ENCODE measurements at regions not wholly inside any gene's neighbourhood (a gene's known extent, or its start where the extent isn't known, plus 50 kb on each side); places are given as distances from the start of the nearest gene placed in this dataset.

- TF ChIP-seq ZNF394 (tag by site-specific recombination; IDR thresholded peaks at IDR 0.05; ENCODE audit: borderline replicate concordance), result no peak
- TF ChIP-seq ZEB2 (tag by site-specific recombination; IDR thresholded peaks at IDR 0.05), result no peak
- TF ChIP-seq, protein P1, sequence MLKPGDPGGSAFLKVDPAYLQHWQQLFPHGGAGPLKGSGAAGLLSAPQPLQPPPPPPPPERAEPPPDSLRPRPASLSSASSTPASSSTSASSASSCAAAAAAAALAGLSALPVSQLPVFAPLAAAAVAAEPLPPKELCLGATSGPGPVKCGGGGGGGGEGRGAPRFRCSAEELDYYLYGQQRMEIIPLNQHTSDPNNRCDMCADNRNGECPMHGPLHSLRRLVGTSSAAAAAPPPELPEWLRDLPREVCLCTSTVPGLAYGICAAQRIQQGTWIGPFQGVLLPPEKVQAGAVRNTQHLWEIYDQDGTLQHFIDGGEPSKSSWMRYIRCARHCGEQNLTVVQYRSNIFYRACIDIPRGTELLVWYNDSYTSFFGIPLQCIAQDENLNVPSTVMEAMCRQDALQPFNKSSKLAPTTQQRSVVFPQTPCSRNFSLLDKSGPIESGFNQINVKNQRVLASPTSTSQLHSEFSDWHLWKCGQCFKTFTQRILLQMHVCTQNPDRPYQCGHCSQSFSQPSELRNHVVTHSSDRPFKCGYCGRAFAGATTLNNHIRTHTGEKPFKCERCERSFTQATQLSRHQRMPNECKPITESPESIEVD (tag by site-specific recombination; IDR thresholded peaks at IDR 0.05), result no peak
- no peak for TF ChIP-seq ZNF626 (tag by site-specific recombination; IDR thresholded peaks at IDR 0.05)
- no peak for TF ChIP-seq ZNF571 (tag by site-specific recombination; IDR thresholded peaks at IDR 0.05)
- TF ChIP-seq, protein P2, sequence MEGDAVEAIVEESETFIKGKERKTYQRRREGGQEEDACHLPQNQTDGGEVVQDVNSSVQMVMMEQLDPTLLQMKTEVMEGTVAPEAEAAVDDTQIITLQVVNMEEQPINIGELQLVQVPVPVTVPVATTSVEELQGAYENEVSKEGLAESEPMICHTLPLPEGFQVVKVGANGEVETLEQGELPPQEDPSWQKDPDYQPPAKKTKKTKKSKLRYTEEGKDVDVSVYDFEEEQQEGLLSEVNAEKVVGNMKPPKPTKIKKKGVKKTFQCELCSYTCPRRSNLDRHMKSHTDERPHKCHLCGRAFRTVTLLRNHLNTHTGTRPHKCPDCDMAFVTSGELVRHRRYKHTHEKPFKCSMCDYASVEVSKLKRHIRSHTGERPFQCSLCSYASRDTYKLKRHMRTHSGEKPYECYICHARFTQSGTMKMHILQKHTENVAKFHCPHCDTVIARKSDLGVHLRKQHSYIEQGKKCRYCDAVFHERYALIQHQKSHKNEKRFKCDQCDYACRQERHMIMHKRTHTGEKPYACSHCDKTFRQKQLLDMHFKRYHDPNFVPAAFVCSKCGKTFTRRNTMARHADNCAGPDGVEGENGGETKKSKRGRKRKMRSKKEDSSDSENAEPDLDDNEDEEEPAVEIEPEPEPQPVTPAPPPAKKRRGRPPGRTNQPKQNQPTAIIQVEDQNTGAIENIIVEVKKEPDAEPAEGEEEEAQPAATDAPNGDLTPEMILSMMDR (tag by site-specific recombination; IDR thresholded peaks at IDR 0.05), result no peak
- no peak for TF ChIP-seq ZNF76 (tag by site-specific recombination; IDR thresholded peaks at IDR 0.05; ENCODE audit: borderline replicate concordance, low read depth)
- TF ChIP-seq ZNF560 (tag by site-specific recombination; IDR thresholded peaks at IDR 0.05; ENCODE audit: borderline replicate concordance), result no peak
Observed at GRCh38 chr12:86550218-86551145, 294.3 kb upstream of the MGAT4C start.
